Fibroblast of skin of left quadriceps (primary cell): ENCODE measurements at regions not wholly inside any gene's neighbourhood (a gene's known extent, or its start where the extent isn't known, plus 50 kb on each side); places are given as distances from the start of the nearest gene placed in this dataset.

ENCODE experiments used
- DNase-seq, 2 experiments: peaks; one replicate each; pipeline ENCODE4 v3.0.0-alpha.2; 2013; ENCODE audit warnings: low read depth in 2 of 2

- no peak for DNase-seq
These were observed 59.9 kb upstream of the ZFR start for GRCh38 chr5:32504329-32504988.

GRCh38 chr5:32503261-32503660 lies 58.7 kb upstream of the ZFR start:
- no peak for DNase-seq

GRCh38 chr5:32501071-32502002 lies 56.8 kb upstream of the ZFR start:
- no peak for DNase-seq

GRCh38 chr5:32500181-32500580 lies 55.6 kb upstream of the ZFR start:
- no peak for DNase-seq

- no peak for DNase-seq
These were observed 54.7 kb upstream of the ZFR start for GRCh38 chr5:32499261-32499660.

GRCh38 chr5:32498484-32498883 lies 53.9 kb upstream of the ZFR start:
- DNase-seq, result no peak

GRCh38 chr5:32496104-32496503 lies 51.6 kb upstream of the ZFR start:
- no peak for DNase-seq

- no peak for DNase-seq
These were observed 50.3 kb upstream of the ZFR start for GRCh38 chr5:32494827-32495226.
